Right lobe of liver (tissue), 4 donors: ENCODE measurements at regions not wholly inside any gene's neighbourhood (a gene's known extent, or its start where the extent isn't known, plus 50 kb on each side); places are given as distances from the start of the nearest gene placed in this dataset.

ENCODE experiments used
- CTCF ChIP-seq, 4 donors: fragments of 200-600 bp in 3 of 4; fragments of 450-650 bp in 1 of 4; IDR thresholded peaks; one replicate each; pipeline versions ENCODE4 v1.5.1 to v1.8.0; 2016 to 2022; ENCODE audit warnings: antibody characterized with exemption in 4 of 4, mild to moderate bottlenecking in 2 of 4
- POLR2A ChIP-seq: fragments of 450-650 bp; IDR thresholded peaks from one replicate; pipeline ENCODE4 v1.6.1; 2017; ENCODE audit warnings: antibody characterized with exemption, mild to moderate bottlenecking
- donor health status: DM: no; HTN: no; CAD: no.
- donor health status: DM: no; HTN: no; CAD: no.
- donor health status: DM: no; HTN: yes; CAD: no.

- no peak for TF ChIP-seq POLR2A
- TF ChIP-seq CTCF (IDR thresholded peaks at IDR 0.05): no peak
These were observed 1676.8 kb upstream of the PCDH20 start for GRCh38 chr13:63092456-63092855.
